ENCODE measurements at regions not wholly inside any gene's neighbourhood (a gene's known extent, or its start where the extent isn't known, plus 50 kb on each side); places are given as distances from the start of the nearest gene placed in this dataset.

- DNase-seq (ENCODE audit: low read depth): no peak
- H3K4me3 ChIP-seq (ENCODE audit: control insufficient read depth, low read depth, low read length): no peak overlapping the region
- TF ChIP-seq CTCF (IDR thresholded peaks at IDR 0.05; ENCODE audit: control insufficient read depth, insufficient read depth, low read depth, low read length, missing control alignments): no peak
Observed at GRCh38 chr4:133524369-133524768, 375.3 kb downstream of the PCDH10 start.

- H3K4me3 ChIP-seq (ENCODE audit: control insufficient read depth, low read depth, low read length): no peak overlapping the region
- DNase-seq (ENCODE audit: low read depth): no peak
- TF ChIP-seq CTCF (IDR thresholded peaks at IDR 0.05; ENCODE audit: control insufficient read depth, insufficient read depth, low read depth, low read length, missing control alignments): no peak
Observed at GRCh38 chr4:133513901-133514300, 364.8 kb downstream of the PCDH10 start.

DNA sequence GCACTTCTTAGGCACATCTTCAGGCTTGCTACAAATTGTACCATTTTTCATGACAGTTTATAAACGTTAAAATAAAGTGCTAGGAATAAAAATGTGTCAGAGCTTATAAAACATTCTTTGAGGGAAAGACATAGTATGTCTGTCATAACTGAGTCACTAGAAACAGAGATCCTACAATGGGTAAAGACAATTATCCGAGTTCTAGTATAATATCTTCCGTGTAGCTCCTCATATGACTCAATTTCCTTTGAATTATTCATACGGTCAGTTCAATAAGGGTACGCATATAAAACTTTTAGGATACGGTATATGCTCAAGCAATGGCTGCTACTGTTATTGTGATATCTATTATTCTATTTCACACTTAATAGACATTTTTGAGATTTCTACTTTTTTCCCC lies 349.1 kb downstream of the PCDH10 start:
- TF ChIP-seq CTCF (IDR thresholded peaks at IDR 0.05; ENCODE audit: control insufficient read depth, insufficient read depth, low read depth, low read length, missing control alignments): no peak
- no peak for DNase-seq (ENCODE audit: low read depth)

GRCh38 chr4:133493776-133494175 lies 344.7 kb downstream of the PCDH10 start:
- DNase-seq (ENCODE audit: low read depth): no peak
- TF ChIP-seq CTCF (IDR thresholded peaks at IDR 0.05; ENCODE audit: control insufficient read depth, insufficient read depth, low read depth, low read length, missing control alignments): no peak
- H3K4me3 ChIP-seq (ENCODE audit: control insufficient read depth, low read depth, low read length): no peak overlapping the region

More for the DNA sequence above, 349.1 kb downstream of the PCDH10 start:
- H3K4me3 ChIP-seq (ENCODE audit: control insufficient read depth, low read depth, low read length): no peak overlapping the region

- H3K4me3 ChIP-seq (ENCODE audit: control insufficient read depth, low read depth, low read length): no peak overlapping the region
- no peak for DNase-seq (ENCODE audit: low read depth)
- TF ChIP-seq CTCF (IDR thresholded peaks at IDR 0.05; ENCODE audit: control insufficient read depth, insufficient read depth, low read depth, low read length, missing control alignments): no peak
Observed at GRCh38 chr4:133493241-133493640, 344.1 kb downstream of the PCDH10 start.

- H3K4me3 ChIP-seq (ENCODE audit: control insufficient read depth, low read depth, low read length): no peak overlapping the region
- no peak for TF ChIP-seq CTCF (IDR thresholded peaks at IDR 0.05; ENCODE audit: control insufficient read depth, insufficient read depth, low read depth, low read length, missing control alignments)
- DNase-seq (ENCODE audit: low read depth): no peak
Observed at GRCh38 chr4:133484287-133484686, 335.2 kb downstream of the PCDH10 start.

All from AG09309 (cell line).